ENCODE measurements at regions not wholly inside any gene's neighbourhood (a gene's known extent, or its start where the extent isn't known, plus 50 kb on each side); places are given as distances from the start of the nearest gene placed in this dataset.
"Not testable (repeated sequence)": the region's sequence is repeated elsewhere in the genome, so short reads cannot be mapped to it uniquely, and the experiment has no call there.

DNA sequence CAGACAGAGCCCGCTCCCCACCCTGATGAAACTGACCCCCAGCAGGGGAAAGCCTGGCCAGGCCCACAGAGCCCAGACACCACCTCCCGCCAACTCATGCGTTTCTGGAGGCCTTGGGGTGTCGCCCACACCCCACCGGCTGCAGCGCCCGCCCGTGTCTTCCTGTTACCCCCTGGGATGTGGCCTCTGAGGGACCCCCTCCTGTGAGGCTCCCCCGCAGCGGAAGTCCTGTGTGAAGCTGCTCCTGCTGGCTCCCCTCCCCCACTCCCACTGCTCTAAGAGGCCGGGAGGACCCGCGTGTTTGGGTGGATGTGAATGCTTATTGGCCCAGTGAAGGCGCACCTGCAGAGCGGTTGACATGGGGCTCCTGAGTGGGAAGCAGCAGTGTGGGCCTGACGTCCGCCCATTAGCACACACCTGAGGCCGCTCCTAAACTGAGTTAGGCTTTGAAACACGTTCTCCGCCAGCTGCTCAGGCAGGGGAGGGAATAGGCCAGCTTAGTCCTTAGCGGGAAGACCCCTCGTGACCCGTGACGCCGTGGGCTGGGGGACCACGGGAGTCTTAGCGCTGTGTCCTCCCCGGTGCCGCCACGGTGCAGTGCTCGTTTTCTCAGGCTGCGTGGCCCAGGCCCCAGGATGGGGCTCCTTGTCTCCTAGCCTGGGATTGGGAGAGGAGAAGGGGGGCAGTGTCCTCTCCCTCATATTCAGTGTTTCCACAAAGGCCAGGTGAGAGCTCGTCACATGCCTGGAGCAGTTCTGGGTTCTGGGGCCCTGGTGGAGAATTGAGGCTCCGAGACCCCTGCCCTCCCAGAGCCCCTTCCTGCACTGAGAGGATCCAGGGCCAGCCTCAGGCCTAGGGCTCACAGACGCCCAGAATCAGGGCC is 323.4 kb upstream of the SFSWAP start:
- H3K27me3 ChIP-seq (ENCODE audit: control insufficient read depth, insufficient read depth, low read length), result no peaks in the 10 kb centered on the region
- DNase-seq (ENCODE audit: low read depth in 4 of 6, low spot score in 6 of 6), result peak in 1 of 6 donors; percentile 37
- no peak overlapping the region for H3K4me3 ChIP-seq (ENCODE audit: low read depth, low read length)
- H3K4me1 ChIP-seq (ENCODE audit: control insufficient read depth, insufficient read depth, low read length), result peaks cover 72% of the 10 kb centered on the region
- H3K27ac ChIP-seq (ENCODE audit: low read depth, low read length), result no peak overlapping the region
- H3K36me3 ChIP-seq (ENCODE audit: control insufficient read depth, insufficient read depth, low read length), result no peaks in the 10 kb centered on the region
- no peaks in the 10 kb centered on the region for H3K9me3 ChIP-seq (ENCODE audit: control insufficient read depth, insufficient read depth, low read length)
- 79% methylated on average over 25 of the region's 35 CpGs for WGBS (ENCODE audit: insufficient coverage)

DNA sequence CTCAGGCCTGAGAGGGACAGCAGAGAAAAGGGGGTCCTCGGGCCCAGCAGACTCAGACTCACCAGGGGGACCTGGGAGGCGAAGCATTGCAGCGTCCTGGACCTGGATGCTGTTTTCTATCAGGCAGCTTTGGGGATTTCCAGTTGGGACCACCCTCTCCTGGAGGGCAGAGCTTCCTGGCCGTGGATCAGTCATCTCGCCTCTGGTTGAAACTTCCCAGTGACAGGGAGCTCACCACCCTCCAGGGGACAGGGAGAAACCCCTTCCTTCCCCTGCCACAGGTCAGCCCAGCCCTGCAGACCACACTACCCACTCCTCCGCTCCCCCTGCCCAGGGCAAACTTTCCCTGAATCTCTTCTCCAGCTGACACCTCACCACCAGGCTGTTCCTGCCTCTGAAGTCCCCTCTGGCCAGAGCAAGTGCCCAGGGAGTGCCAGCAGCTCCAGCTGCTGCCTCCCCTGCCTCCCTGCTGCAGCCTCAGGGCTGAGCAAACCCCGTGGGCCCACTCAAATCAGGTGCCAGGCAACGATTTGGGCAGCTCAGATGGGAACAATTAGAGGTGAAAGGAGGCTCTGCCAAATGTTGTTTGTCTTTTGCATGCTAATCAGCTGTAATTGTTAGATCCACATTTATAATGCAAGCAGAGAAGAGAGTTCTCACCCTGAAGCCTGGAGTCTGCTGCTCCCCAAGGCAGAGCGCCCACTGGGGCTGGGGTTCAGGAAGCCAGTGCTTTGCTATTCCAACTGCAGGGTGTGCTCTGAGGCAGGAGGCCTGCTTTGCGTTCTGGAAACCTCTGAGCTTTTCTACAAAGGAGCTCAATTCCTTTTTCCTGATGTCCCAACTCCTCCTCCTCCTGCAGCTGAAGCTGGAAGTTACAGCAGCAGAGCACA is 322.5 kb upstream of the SFSWAP start:
- H3K27ac ChIP-seq (ENCODE audit: low read depth, low read length); H3K9me3 ChIP-seq (ENCODE audit: control insufficient read depth, insufficient read depth, low read length); H3K4me3 ChIP-seq (ENCODE audit: low read depth, low read length); H3K36me3 ChIP-seq (ENCODE audit: control insufficient read depth, insufficient read depth, low read length); H3K27me3 ChIP-seq (ENCODE audit: control insufficient read depth, insufficient read depth, low read length): not testable (repeated sequence)
- peak in 5 of 6 donors; percentile 52 to 91 (median 63) for DNase-seq (ENCODE audit: low read depth in 4 of 6, low spot score in 6 of 6)
- peaks cover 72% of the 10 kb centered on the region for H3K4me1 ChIP-seq (ENCODE audit: control insufficient read depth, insufficient read depth, low read length)
- WGBS (ENCODE audit: insufficient coverage), result 59% methylated on average over 7 of the region's 10 CpGs

DNA sequence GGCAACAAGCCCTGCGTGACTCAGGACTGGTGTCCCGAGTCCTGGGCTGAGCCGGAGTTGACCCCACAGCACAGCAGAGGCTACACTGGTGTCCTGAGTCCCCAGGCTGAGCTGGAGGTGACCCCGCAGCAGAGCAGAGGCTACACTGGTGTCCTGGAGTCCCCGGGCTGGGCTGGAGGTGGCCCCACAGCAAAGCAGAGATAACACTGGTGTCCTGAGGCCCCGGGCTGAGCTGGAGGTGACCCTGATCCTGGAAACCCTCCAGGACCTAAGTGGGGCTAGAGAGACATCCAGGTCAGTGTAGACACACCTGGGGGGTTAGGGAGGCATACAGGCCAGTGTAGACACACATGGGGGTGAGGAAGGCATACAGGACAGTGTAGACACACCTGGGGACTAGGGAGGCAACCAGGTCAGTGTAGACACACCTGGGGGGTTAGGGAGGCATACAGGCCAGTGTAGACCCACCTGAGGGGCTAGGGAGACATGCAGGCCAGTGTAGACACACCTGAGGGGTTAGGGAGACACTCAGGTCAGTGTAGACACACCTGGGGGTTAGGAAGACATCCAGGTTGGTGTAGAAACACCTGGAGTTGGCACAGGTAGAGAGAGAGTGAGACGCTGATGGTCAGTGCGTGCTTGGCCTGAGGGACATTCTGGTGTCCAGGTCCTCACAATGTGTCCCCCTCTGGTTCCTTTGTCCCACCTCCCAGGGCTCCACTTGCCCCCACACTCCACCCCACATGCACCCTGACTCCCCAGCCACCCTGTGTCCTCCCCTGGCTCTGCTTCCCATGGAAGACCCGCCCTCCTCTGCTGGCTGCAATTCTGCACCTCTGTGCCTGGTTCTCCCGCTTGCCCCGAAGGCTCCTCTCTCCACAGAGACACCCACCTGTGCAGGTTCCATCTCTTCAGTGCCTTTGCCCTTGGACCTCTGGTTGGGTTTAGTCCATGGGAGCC is 321.6 kb upstream of the SFSWAP start:
- H3K36me3 ChIP-seq (ENCODE audit: control insufficient read depth, insufficient read depth, low read length), result no peaks in the 10 kb centered on the region
- peaks cover 64% of the 10 kb centered on the region for H3K4me1 ChIP-seq (ENCODE audit: control insufficient read depth, insufficient read depth, low read length)
- no peaks in the 10 kb centered on the region for H3K9me3 ChIP-seq (ENCODE audit: control insufficient read depth, insufficient read depth, low read length)
- H3K27ac ChIP-seq (ENCODE audit: low read depth, low read length), result peak overlapping the region; percentile 47
- H3K4me3 ChIP-seq (ENCODE audit: low read depth, low read length), result no peak overlapping the region
- DNase-seq (ENCODE audit: low read depth in 4 of 6, low spot score in 6 of 6), result no peak
- no peaks in the 10 kb centered on the region for H3K27me3 ChIP-seq (ENCODE audit: control insufficient read depth, insufficient read depth, low read length)
- WGBS (ENCODE audit: insufficient coverage), result 73% methylated on average over 10 of the region's 11 CpGs

DNA sequence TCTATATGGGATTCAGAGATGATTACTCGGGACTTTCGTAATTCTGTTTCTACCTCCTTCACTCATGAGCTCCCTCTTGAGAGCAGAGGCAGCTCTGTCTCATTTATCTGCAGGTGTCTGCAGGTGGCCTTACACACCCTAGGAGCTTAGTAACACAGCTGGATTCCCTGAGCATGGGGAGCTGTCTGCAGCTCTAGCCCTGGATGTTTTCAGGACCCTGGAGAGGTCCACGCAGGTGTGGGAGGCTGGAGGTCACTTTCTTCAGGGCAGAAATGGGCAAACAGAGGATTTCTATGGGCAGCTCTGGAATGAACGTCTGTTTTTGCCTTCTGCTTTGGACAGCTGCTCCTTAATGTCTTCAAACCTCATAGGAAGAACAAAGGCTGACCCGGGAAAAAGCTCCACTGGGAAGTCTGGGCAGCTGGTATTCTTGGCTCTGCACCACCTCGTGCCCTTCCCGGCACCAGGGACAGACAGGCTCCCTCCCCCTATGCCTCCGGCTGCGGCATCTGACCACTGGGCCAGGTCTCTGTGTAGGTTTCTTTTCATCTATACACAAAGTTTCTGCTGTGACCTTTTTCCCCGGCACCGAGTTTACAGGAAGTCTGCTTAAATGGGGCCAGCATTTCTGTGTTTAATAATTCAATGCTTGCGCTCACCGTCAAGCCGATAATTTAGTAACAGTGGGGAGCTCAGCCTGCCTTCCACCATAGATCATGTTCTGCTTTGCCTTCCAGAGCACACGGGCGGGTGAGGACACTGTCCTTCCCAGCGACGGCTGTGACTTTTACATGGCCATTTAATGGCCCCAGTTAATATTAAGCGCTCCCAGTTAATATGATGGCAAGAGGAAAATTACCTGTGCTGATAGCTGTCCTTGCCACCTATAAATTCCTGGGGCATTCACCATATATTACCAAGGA is 320.2 kb upstream of the SFSWAP start:
- WGBS (ENCODE audit: insufficient coverage), result 22% methylated on average over 17 of the region's 19 CpGs
- no peak overlapping the region for H3K4me3 ChIP-seq (ENCODE audit: low read depth, low read length)
- peaks cover 58% of the 10 kb centered on the region for H3K4me1 ChIP-seq (ENCODE audit: control insufficient read depth, insufficient read depth, low read length)
- no peaks in the 10 kb centered on the region for H3K9me3 ChIP-seq (ENCODE audit: control insufficient read depth, insufficient read depth, low read length)
- no peak overlapping the region for H3K27ac ChIP-seq (ENCODE audit: low read depth, low read length)
- no peaks in the 10 kb centered on the region for H3K36me3 ChIP-seq (ENCODE audit: control insufficient read depth, insufficient read depth, low read length)
- DNase-seq (ENCODE audit: low read depth in 4 of 6, low spot score in 6 of 6), result peak in 3 of 6 donors; percentile 37 to 85 (median 79)
- H3K27me3 ChIP-seq (ENCODE audit: control insufficient read depth, insufficient read depth, low read length), result no peaks in the 10 kb centered on the region

DNA sequence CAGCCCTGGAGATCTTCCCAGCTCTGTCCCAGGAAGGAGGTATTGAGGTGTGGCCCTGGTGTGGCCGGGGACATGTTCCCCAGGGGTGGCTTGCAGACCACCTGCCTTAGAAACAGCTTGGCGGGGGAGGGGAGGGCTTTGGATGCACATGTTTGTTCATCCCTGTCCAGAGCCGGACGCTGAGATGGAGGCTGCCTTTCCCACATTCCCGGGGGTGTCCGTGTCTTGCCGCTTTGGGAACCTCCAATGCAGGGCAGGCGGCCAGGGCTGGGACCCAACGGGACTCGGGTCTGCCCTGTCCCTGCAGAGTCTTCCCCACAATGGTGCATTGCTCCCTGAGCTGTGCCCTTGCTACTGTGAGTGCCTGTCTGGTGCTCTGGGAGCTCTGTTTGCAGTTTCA is 319.5 kb upstream of the SFSWAP start:
- no peaks in the 10 kb centered on the region for H3K9me3 ChIP-seq (ENCODE audit: control insufficient read depth, insufficient read depth, low read length)
- no peaks in the 10 kb centered on the region for H3K36me3 ChIP-seq (ENCODE audit: control insufficient read depth, insufficient read depth, low read length)
- no peak overlapping the region for H3K4me3 ChIP-seq (ENCODE audit: low read depth, low read length)
- peaks cover 51% of the 10 kb centered on the region for H3K4me1 ChIP-seq (ENCODE audit: control insufficient read depth, insufficient read depth, low read length)
- no peak for DNase-seq (ENCODE audit: low read depth in 4 of 6, low spot score in 6 of 6)
- H3K27me3 ChIP-seq (ENCODE audit: control insufficient read depth, insufficient read depth, low read length), result no peaks in the 10 kb centered on the region
- 75% methylated on average over 10 of the region's 10 CpGs for WGBS (ENCODE audit: insufficient coverage)
- H3K27ac ChIP-seq (ENCODE audit: low read depth, low read length), result no peak overlapping the region

DNA sequence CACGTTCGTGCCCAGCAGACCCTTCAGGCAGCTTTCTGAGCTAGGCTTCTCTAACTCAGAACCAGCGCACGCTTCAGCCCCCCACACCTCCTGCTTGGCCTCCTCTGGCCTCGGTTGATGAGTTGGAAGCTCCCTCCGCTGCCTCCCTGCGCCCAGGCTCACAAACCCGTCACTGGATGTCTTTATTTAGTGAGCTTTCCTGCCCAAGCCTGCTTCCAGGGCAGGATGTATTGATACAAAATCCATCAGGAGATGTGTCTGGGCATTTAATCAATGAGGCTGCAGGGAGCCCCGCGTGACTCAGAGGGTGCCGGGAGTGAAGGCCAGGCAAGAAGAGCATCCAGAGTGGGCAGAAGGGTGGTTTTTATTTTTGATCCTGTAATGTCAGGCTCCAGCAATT is 316.1 kb upstream of the SFSWAP start:
- peaks cover 22% of the 10 kb centered on the region for H3K4me1 ChIP-seq (ENCODE audit: control insufficient read depth, insufficient read depth, low read length)
- H3K27ac ChIP-seq (ENCODE audit: low read depth, low read length); H3K4me3 ChIP-seq (ENCODE audit: low read depth, low read length); H3K9me3 ChIP-seq (ENCODE audit: control insufficient read depth, insufficient read depth, low read length); H3K36me3 ChIP-seq (ENCODE audit: control insufficient read depth, insufficient read depth, low read length); DNase-seq (ENCODE audit: low read depth in 4 of 6, low spot score in 6 of 6); H3K27me3 ChIP-seq (ENCODE audit: control insufficient read depth, insufficient read depth, low read length): not testable (repeated sequence)
- WGBS (ENCODE audit: insufficient coverage), result 87% methylated on average over 5 of the region's 11 CpGs

DNA sequence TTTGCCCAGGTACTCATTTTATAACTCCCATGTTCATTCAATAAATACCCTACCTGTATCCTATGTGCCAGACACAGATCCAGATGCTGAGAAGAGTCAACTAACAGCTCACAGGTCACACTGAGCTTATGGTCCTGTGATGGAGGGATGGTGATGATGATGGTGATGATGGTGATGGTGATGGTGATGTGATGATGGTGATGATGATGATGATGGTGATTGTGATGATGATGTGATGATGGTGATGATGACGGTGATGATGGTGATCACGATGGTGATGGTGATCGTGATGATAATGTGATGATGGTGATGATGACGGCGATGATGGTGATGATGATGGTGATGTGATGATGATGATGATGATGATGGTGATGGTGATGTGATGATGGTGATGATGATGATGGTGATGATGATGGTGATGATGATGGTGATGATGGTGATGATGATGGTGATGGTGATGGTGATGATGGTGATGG is 315.6 kb upstream of the SFSWAP start:
- WGBS (ENCODE audit: insufficient coverage), result 96% methylated on average over 5 of the region's 5 CpGs
- peaks cover 17% of the 10 kb centered on the region for H3K4me1 ChIP-seq (ENCODE audit: control insufficient read depth, insufficient read depth, low read length)
- H3K9me3 ChIP-seq (ENCODE audit: control insufficient read depth, insufficient read depth, low read length); H3K27me3 ChIP-seq (ENCODE audit: control insufficient read depth, insufficient read depth, low read length); H3K36me3 ChIP-seq (ENCODE audit: control insufficient read depth, insufficient read depth, low read length); H3K4me3 ChIP-seq (ENCODE audit: low read depth, low read length); DNase-seq (ENCODE audit: low read depth in 4 of 6, low spot score in 6 of 6); H3K27ac ChIP-seq (ENCODE audit: low read depth, low read length): not testable (repeated sequence)

DNA sequence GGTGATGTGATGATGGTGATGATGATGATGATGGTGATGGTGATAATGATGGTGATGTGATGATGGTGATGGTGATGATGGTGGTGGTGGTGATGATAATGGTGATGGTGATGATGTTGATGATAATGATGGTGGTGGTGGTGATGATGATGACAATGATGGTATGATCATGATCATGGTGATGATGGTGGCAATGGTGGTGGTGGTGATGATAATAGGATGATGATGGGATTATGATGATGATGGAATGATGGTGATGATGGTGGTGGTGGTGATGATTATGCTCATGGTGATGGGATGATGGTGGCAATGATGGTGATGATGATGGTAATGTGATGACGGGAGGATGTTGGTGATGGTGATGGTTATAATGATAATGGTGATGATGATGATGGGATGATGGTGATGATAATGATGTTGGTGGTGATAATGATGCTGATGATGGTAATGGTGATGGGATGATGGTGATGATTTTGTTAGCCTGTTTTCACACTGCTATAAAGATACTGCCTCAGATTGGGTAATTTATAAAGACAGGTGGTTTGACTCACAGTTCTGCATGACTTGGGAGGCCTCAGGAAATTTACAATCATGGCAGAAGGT is 314.8 kb upstream of the SFSWAP start:
- Histone ChIP-seq H3K36me3 (ENCODE audit: control insufficient read depth, insufficient read depth, low read length) (no peaks in the 10 kb centered on the region), H3K9me3 (ENCODE audit: control insufficient read depth, insufficient read depth, low read length) (peaks cover 5% of the 10 kb centered on the region), H3K27me3 (ENCODE audit: control insufficient read depth, insufficient read depth, low read length) (no peaks in the 10 kb centered on the region), H3K4me1 (ENCODE audit: control insufficient read depth, insufficient read depth, low read length) (peaks cover 9% of the 10 kb centered on the region), H3K4me3 (ENCODE audit: low read depth, low read length) (no peak overlapping the region), H3K27ac (ENCODE audit: low read depth, low read length) (no peak overlapping the region)
- 90% methylated on average over 1 of the region's 1 CpG for WGBS (ENCODE audit: insufficient coverage)
- DNase-seq (ENCODE audit: low read depth in 4 of 6, low spot score in 6 of 6), result no peak
